Fibroblast of lung (primary cell): ENCODE measurements at regions not wholly inside any gene's neighbourhood (a gene's known extent, or its start where the extent isn't known, plus 50 kb on each side); places are given as distances from the start of the nearest gene placed in this dataset.
"Not testable (repeated sequence)": the region's sequence is repeated elsewhere in the genome, so short reads cannot be mapped to it uniquely, and the experiment has no call there.

ENCODE experiments used
- EZH2 ChIP-seq: IDR thresholded peaks from 2 replicates; pipeline ENCODE4 v1.5.1; 2012; ENCODE audit warnings: low read length, control low read depth, mild to moderate bottlenecking; ENCODE audit errors: missing control alignments
- TF ChIP-seq, protein P1 (sequence below), 2 donors: IDR thresholded peaks in 1 of 2; conservative IDR thresholded peaks in 1 of 2; 1 replicate in 1 of 2; 2 replicates in 1 of 2; pipeline ENCODE4 v1.5.1; 2011 to 2012; ENCODE audit warnings: low read length in 2 of 2, control low read depth in 1 of 2, inconsistent platforms in 1 of 2, low read depth in 1 of 2, mild to moderate bottlenecking in 1 of 2

DNA sequence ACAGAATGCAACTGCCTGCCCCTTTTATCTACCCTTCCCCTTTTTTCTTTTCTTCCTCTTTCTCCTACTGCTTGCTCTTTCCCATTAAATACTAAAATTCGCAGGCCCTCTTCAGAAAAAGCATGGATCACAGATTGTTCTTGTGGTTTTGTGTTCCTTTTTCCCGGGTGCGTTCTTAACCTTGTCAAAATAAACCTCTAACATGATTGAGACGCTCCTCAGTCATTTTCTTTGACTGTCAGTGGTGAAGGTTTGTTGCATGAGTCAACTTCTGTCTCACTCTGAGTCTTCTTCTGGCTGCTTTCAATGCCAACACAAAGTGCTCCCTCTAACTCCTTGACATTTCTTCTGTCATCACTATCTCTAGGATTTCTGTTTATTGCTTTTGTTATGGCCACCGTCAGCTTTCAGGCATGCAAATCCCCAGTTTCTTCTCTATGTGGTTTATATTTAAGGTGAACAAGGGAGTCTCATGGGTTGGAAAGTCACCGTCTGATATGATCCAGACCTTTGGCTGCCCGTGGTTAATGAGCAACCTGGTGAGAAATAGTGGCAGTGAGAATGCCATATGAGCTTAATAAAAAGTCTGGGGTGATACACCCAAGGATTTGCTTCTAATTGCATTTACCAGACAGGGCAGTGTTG is 338.4 kb downstream of the CNTNAP3B start:
- TF ChIP-seq, protein P1, sequence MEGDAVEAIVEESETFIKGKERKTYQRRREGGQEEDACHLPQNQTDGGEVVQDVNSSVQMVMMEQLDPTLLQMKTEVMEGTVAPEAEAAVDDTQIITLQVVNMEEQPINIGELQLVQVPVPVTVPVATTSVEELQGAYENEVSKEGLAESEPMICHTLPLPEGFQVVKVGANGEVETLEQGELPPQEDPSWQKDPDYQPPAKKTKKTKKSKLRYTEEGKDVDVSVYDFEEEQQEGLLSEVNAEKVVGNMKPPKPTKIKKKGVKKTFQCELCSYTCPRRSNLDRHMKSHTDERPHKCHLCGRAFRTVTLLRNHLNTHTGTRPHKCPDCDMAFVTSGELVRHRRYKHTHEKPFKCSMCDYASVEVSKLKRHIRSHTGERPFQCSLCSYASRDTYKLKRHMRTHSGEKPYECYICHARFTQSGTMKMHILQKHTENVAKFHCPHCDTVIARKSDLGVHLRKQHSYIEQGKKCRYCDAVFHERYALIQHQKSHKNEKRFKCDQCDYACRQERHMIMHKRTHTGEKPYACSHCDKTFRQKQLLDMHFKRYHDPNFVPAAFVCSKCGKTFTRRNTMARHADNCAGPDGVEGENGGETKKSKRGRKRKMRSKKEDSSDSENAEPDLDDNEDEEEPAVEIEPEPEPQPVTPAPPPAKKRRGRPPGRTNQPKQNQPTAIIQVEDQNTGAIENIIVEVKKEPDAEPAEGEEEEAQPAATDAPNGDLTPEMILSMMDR (conservative IDR thresholded peaks at IDR 0.05 in 1 of 2, IDR thresholded peaks at IDR 0.05 in 1 of 2; ENCODE audit: low read depth in 1 of 2, low read length in 2 of 2): not testable (repeated sequence)
- not testable (repeated sequence) for TF ChIP-seq EZH2
